Mucosa of descending colon (tissue), 3 donors: ENCODE measurements at regions not wholly inside any gene's neighbourhood (a gene's known extent, or its start where the extent isn't known, plus 50 kb on each side); places are given as distances from the start of the nearest gene placed in this dataset.
"Not testable (repeated sequence)": the region's sequence is repeated elsewhere in the genome, so short reads cannot be mapped to it uniquely, and the experiment has no call there.

ENCODE experiments used
- ATAC-seq: fragments of 200-7000 bp; cut with Tn5 transposase; one replicate; pipeline ENCODE4 v1.9.1; 2020; ENCODE audit warnings: mild to moderate bottlenecking, moderate library complexity
- DNase-seq, 3 donors: peaks; one replicate each; pipeline ENCODE4 v3.0.0-alpha.2; 2020
- H3K36me3 ChIP-seq: fragments of 200-600 bp; one replicate; pipeline ENCODE4 v1.8.0; 2021; ENCODE audit warnings: low read depth, mild to moderate bottlenecking
- H3K4me1 ChIP-seq: fragments of 200-600 bp; one replicate; pipeline ENCODE4 v1.8.0; 2021; ENCODE audit warnings: low read depth, mild to moderate bottlenecking
- H3K4me3 ChIP-seq: fragments of 200-600 bp; one replicate; pipeline ENCODE4 v1.8.0; 2021; ENCODE audit warnings: mild to moderate bottlenecking
- H3K9me3 ChIP-seq: fragments of 200-600 bp; one replicate; pipeline ENCODE4 v1.8.0; 2021; ENCODE audit warnings: mild to moderate bottlenecking
- intact Hi-C, 2 donors: fragments of 100-400 bp; cut with DNase I in 1 of 2; cut with micrococcal nuclease in 1 of 2; formaldehyde crosslinking; loops; one replicate each; pipeline versions ENCODE4 v1.11.0 to v1.11.1; 2022; cut with DNase I, micrococcal nuclease
- TF ChIP-seq, protein P1 (sequence below): fragments of 200-600 bp; IDR thresholded peaks from one replicate; pipeline ENCODE4 v1.8.0; 2022; ENCODE audit warnings: antibody characterized with exemption, mild to moderate bottlenecking
- donor health status: DM: no; HTN: no; CAD: no; lungs with moderate emphysema.
- donor health status: DM: no; HTN: no; CAD: no.
- donor health status: DM: no; HTN: yes; CAD: no.

DNA sequence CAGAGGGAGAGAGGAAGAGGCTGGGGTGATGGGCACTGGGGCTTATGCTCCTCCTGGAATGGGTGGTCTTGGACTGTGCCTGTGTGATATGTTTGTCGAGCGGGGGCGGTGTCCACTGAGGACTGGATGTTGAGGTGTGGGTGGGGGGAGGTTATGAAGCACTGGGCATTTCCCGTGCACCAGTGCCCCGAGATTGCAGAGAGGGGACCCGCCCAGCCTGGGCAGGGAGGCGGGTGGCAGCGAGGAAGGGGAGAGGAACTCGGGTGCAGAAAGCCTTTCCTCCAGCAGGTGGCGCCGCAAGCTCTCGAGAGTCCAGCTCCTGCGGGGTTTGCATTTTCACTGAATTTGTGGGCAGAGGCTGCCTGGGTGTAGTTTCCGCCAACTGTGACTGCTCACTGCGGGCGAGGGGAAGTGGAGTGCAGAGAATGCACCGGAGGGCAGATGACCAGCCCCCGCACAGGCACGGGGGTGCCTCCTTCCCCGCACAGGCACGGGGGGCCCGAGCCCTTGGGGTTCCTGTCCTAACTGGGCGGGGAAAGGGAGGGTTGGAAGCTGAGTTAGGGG, 190.6 kb downstream of the SEC14L1 start:
- TF ChIP-seq, protein P1, sequence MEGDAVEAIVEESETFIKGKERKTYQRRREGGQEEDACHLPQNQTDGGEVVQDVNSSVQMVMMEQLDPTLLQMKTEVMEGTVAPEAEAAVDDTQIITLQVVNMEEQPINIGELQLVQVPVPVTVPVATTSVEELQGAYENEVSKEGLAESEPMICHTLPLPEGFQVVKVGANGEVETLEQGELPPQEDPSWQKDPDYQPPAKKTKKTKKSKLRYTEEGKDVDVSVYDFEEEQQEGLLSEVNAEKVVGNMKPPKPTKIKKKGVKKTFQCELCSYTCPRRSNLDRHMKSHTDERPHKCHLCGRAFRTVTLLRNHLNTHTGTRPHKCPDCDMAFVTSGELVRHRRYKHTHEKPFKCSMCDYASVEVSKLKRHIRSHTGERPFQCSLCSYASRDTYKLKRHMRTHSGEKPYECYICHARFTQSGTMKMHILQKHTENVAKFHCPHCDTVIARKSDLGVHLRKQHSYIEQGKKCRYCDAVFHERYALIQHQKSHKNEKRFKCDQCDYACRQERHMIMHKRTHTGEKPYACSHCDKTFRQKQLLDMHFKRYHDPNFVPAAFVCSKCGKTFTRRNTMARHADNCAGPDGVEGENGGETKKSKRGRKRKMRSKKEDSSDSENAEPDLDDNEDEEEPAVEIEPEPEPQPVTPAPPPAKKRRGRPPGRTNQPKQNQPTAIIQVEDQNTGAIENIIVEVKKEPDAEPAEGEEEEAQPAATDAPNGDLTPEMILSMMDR: peak; percentile 86
- intact Hi-C loops: loop anchor here (5.0 kb wide), 2 partner anchors 161 to 166 kb away; no protein-coding TSS in a partner anchor
- peaks cover 38% of the 10 kb centered on the region for H3K4me1 ChIP-seq
- ATAC-seq (peak; percentile 86), DNase-seq (peak; percentile 94 to 98 (median 96))
- H3K9me3 ChIP-seq: no peaks in the 10 kb centered on the region
- no peaks in the 10 kb centered on the region for H3K36me3 ChIP-seq
- no peak overlapping the region for H3K4me3 ChIP-seq

DNA sequence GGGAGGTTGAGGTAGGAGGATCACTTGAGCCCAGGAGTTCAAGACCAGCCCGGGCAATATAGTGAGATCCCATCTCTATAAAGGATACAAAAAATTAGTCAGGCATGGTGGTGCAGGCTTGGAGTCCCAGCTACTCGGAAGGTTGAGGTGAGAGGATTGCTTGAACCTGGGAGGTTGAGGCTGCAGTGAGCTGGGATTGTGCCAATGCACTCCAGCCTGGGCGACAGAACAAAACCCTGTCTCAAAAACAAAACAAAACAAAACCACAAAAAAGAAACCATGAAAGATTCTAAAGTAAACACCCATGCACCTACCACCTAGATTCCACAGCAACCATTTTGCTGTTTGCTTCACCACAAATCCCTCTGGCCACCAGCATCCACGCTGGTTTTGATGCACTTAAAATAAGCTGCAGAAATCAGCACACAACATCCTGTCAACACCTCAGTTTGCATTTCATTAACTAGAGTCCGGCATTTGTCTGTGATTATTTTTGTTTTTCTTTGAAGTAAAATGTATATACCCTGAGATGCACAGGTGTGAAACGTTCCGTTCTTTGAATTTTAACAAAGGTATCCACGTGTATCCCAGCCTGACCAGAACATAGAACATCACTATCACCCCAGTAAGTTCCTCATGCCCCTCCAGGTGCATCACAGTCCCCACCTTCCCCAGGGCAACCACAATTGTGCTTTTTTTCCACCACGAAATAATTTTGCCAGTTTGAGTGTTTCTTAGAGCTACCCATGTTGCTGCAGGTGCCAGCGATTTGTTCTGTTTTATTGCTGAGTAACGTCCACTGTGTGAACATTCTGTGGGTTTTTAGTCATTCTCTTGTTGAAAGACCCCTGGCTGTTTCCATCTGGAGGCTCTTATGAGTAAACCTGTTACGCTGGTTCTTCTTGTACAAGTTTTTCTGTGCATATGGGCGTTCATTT, 191.5 kb downstream of the SEC14L1 start:
- TF ChIP-seq, protein P1: no peak
- Histone ChIP-seq H3K4me3 (no peak overlapping the region), H3K4me1 (peaks cover 30% of the 10 kb centered on the region), H3K36me3 (no peaks in the 10 kb centered on the region), H3K9me3 (no peaks in the 10 kb centered on the region)
- DNase-seq (peak in 2 of 3 donors; percentile 25 to 55), ATAC-seq (no peak)
- intact Hi-C loops: loop anchor here (5.0 kb wide), 2 partner anchors 160 to 165 kb away; no protein-coding TSS in a partner anchor

GRCh38 chr17:77332981-77333685, 192.4 kb downstream of the SEC14L1 start:
- peak; percentile 23 for ATAC-seq
- peak in 1 of 3 donors; percentile 5 for DNase-seq
- intact Hi-C loops: loop anchor here (5.0 kb wide), 2 partner anchors 159 to 164 kb away; no protein-coding TSS in a partner anchor
- Histone ChIP-seq H3K4me3 (no peak overlapping the region), H3K36me3 (no peaks in the 10 kb centered on the region), H3K4me1 (peaks cover 23% of the 10 kb centered on the region), H3K9me3 (no peaks in the 10 kb centered on the region)
- TF ChIP-seq, protein P1: no peak

- Histone ChIP-seq H3K4me1 (peaks cover 13% of the 10 kb centered on the region), H3K4me3 (no peak overlapping the region), H3K36me3 (no peaks in the 10 kb centered on the region), H3K9me3 (no peaks in the 10 kb centered on the region)
- intact Hi-C loops: no loop called here
- DNase-seq: no peak
- TF ChIP-seq, protein P1: no peak
- no peak for ATAC-seq
Measured at GRCh38 chr17:77337150-77337549, 196.4 kb downstream of the SEC14L1 start.

DNA sequence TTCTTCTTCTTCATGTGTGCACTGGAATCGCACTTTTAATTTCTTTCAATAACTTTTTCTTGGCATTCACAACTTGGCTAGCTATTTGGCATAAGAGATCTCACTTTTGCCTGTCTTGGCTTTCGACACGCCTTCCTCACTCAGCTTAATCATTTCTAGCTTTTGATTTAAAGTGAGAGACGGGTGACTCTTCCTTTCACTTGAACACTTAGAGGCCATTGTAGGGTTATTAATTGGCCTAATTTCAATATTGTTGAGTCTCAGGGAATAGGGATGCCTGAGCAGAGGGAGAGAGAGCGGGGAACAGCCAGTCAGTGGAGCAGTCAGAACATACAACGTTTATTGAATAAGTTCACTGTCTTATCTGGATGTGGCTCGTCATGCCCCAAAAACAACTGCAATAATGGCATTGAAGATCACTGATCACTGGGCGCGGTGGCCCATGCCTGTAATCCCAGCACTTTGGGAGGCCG, 200.3 kb downstream of the SEC14L1 start:
- H3K4me1 ChIP-seq: peaks cover 13% of the 10 kb centered on the region
- no peaks in the 10 kb centered on the region for H3K36me3 ChIP-seq
- ATAC-seq (no peak), DNase-seq (peak in 1 of 3 donors; percentile 1)
- H3K9me3 ChIP-seq: no peaks in the 10 kb centered on the region
- intact Hi-C loops: no loop called here
- H3K4me3 ChIP-seq: no peak overlapping the region
- TF ChIP-seq, protein P1: no peak

DNA sequence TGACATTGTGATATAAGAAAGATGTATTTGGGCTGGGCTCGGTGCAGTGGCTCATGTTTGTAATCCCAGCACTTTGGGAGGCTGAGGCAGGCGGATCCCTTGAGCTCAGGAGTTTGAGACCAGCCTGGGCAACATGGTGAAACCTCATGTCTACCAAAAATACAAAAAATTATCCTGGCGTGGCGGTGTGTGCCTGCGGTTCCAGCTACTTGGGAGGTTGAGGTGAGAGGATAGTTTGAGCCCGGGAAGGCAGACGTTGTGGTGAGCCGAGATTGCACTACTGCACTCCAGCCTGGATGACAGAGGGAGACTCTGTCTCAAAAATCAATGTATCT, 201.9 kb downstream of the SEC14L1 start:
- H3K4me3 ChIP-seq, intact Hi-C loops, H3K9me3 ChIP-seq, H3K36me3 ChIP-seq: not testable (repeated sequence)
- peaks cover 13% of the 10 kb centered on the region for H3K4me1 ChIP-seq
- DNase-seq (peak in 1 of 3 donors; percentile 1), ATAC-seq (peak; percentile 6)
